ENCODE measurements at regions not wholly inside any gene's neighbourhood (a gene's known extent, or its start where the extent isn't known, plus 50 kb on each side); places are given as distances from the start of the nearest gene placed in this dataset.

- Histone ChIP-seq H3K27ac (no peak overlapping the region), H3K9me3 (no peaks in the 10 kb centered on the region), H3K27me3 (no peaks in the 10 kb centered on the region), H3K4me1 (peaks cover 0 to 14% (median 2%) of the 10 kb centered on the region in 4 donors), H3K4me3 (no peak overlapping the region), H3K36me3 (no peaks in the 10 kb centered on the region)
- in situ Hi-C loops (cut with MboI; ENCODE audit: low pct_ligation_motif_present in 1 of 4, low pct_unique_long_range_greater_than_20kb in 1 of 4, low sequenced_read_pairs in 3 of 4), result no loop called here
- WGBS, 2 donors (ENCODE audit: low coverage in 1 of 2), result 93 to 100% methylated on average over 1 of the region's 1 CpG
- DNase-seq, result no peak
- TF ChIP-seq POLR2AphosphoS5 (IDR thresholded peaks at IDR 0.05), result no peak
- no peak for TF ChIP-seq CTCF (IDR thresholded peaks at IDR 0.05)
- no peak for TF ChIP-seq POLR2A (IDR thresholded peaks at IDR 0.05)
- no peak for TF ChIP-seq EP300 (IDR thresholded peaks at IDR 0.05; ENCODE audit: low read depth)
- intact Hi-C loops (cut with DNase I; ENCODE audit: low total_unique reads), result no loop called here
Observed at GRCh38 chr3:61353382-61353781, 102.1 kb upstream of the FHIT start.

GRCh38 chr3:61354604-61355003 lies 103.4 kb upstream of the FHIT start:
- H3K9me3 ChIP-seq, result no peaks in the 10 kb centered on the region
- H3K4me3 ChIP-seq, result no peak overlapping the region
- DNase-seq, result no peak
- H3K36me3 ChIP-seq, result no peaks in the 10 kb centered on the region
- intact Hi-C loops (cut with DNase I; ENCODE audit: low total_unique reads) (no loop called here), in situ Hi-C loops (cut with MboI; ENCODE audit: low pct_ligation_motif_present in 1 of 4, low pct_unique_long_range_greater_than_20kb in 1 of 4, low sequenced_read_pairs in 3 of 4) (no loop called here)
- TF ChIP-seq CTCF (IDR thresholded peaks at IDR 0.05), result no peak
- no peak for TF ChIP-seq POLR2AphosphoS5 (IDR thresholded peaks at IDR 0.05)
- WGBS, 2 donors (ENCODE audit: low coverage in 1 of 2), result 54 to 68% methylated on average over 5 of the region's 5 CpGs
- H3K4me1 ChIP-seq, result peaks cover 0 to 21% (median 3%) of the 10 kb centered on the region in 4 donors
- H3K27ac ChIP-seq, result no peak overlapping the region
- H3K27me3 ChIP-seq, result no peaks in the 10 kb centered on the region

DNA sequence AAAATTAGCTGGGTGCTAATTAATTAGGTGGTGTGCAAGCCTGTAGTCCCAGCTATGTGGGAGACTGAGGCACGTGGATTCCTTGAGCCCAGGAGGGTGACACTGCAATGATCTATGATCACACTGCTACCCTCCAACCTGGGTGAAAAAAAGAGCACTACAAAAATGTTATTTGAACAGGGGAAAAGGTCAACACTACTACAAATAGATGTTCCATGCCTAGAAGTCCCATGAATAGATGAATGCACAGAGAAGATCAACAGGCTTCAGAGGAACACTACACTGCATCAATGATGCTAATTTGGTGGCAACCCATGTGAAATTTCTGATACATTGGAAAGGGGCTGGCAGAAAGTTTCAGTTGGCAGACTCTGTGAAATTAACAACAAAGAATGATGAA lies 105.4 kb upstream of the FHIT start:
- intact Hi-C loops (cut with DNase I; ENCODE audit: low total_unique reads) (no loop called here), in situ Hi-C loops (cut with MboI; ENCODE audit: low pct_ligation_motif_present in 1 of 4, low pct_unique_long_range_greater_than_20kb in 1 of 4, low sequenced_read_pairs in 3 of 4) (no loop called here)
- Histone ChIP-seq H3K36me3 (no peaks in the 10 kb centered on the region), H3K4me3 (no peak overlapping the region), H3K27ac (no peak overlapping the region), H3K27me3 (no peaks in the 10 kb centered on the region), H3K9me3 (no peaks in the 10 kb centered on the region), H3K4me1 (peaks cover 0 to 21% (median 3%) of the 10 kb centered on the region in 4 donors)
- DNase-seq, result no peak
- WGBS, 2 donors (ENCODE audit: low coverage in 1 of 2), result 56% methylated on average over 1 of the region's 1 CpG; no CpG with 5 or more reads in 1 of the 2 donors
- TF ChIP-seq POLR2AphosphoS5 (IDR thresholded peaks at IDR 0.05) (no peak), POLR2A (IDR thresholded peaks at IDR 0.05) (no peak), EP300 (IDR thresholded peaks at IDR 0.05; ENCODE audit: low read depth) (no peak), CTCF (IDR thresholded peaks at IDR 0.05) (no peak)

GRCh38 chr3:61357902-61358301 lies 106.7 kb upstream of the FHIT start:
- Histone ChIP-seq H3K27me3 (no peaks in the 10 kb centered on the region), H3K27ac (peak overlapping the region in 1 of 4 donors; percentile 39), H3K9me3 (no peaks in the 10 kb centered on the region), H3K4me1 (peaks cover 0 to 21% (median 3%) of the 10 kb centered on the region in 4 donors), H3K36me3 (no peaks in the 10 kb centered on the region), H3K4me3 (no peak overlapping the region)
- no peak for TF ChIP-seq EP300 (IDR thresholded peaks at IDR 0.05; ENCODE audit: low read depth)
- no peak for TF ChIP-seq POLR2AphosphoS5 (IDR thresholded peaks at IDR 0.05)
- TF ChIP-seq POLR2A (IDR thresholded peaks at IDR 0.05), result no peak
- no peak for TF ChIP-seq CTCF (IDR thresholded peaks at IDR 0.05)
- no peak for DNase-seq
- intact Hi-C loops (cut with DNase I; ENCODE audit: low total_unique reads), result no loop called here
- WGBS, 2 donors (ENCODE audit: low coverage in 1 of 2), result 69 to 75% methylated on average over 1 of the region's 1 CpG
- in situ Hi-C loops (cut with MboI; ENCODE audit: low pct_ligation_motif_present in 1 of 4, low pct_unique_long_range_greater_than_20kb in 1 of 4, low sequenced_read_pairs in 3 of 4), result no loop called here

All from transverse colon (tissue), 4 donors.